Keratinocyte (primary cell): ENCODE measurements at regions not wholly inside any gene's neighbourhood (a gene's known extent, or its start where the extent isn't known, plus 50 kb on each side); places are given as distances from the start of the nearest gene placed in this dataset.

ENCODE experiments used
- DNase-seq: peaks from one replicate; pipeline ENCODE4 v3.0.0-alpha.2; 2011; ENCODE audit warnings: low read depth, missing footprints, low spot score
- FAIRE-seq: peaks from 2 replicates; lab custom pipeline; 2011; peaks lifted over from hg19 to GRCh38; lab: Jason Lieb, UNC
- H2AFZ ChIP-seq: 2 replicates; pipeline ENCODE4 v1.6.0; 2012; ENCODE audit warnings: low read length, control low read depth, inconsistent platforms; ENCODE audit not compliant: control insufficient read depth
- H3K27ac ChIP-seq: 2 replicates; pipeline ENCODE4 v1.5.1; 2011; ENCODE audit warnings: low read length; ENCODE audit not compliant: control insufficient read depth, insufficient read depth
- H3K27me3 ChIP-seq: 3 replicates; pipeline ENCODE4 v1.6.0; 2011; ENCODE audit warnings: low read length; ENCODE audit not compliant: control insufficient read depth, insufficient read depth; ENCODE audit errors: extremely low read depth
- H3K36me3 ChIP-seq, 2 experiments: 2 replicates in 1 of 2; 3 replicates in 1 of 2; pipeline ENCODE4 v1.5.1; 2011; ENCODE audit warnings: low read length in 2 of 2, mild to moderate bottlenecking in 1 of 2; ENCODE audit not compliant: control insufficient read depth in 2 of 2, insufficient read depth in 2 of 2; ENCODE audit errors: extremely low read depth in 1 of 2
- H3K4me1 ChIP-seq: 3 replicates; pipeline ENCODE4 v1.5.1; 2011; ENCODE audit warnings: low read length; ENCODE audit not compliant: control insufficient read depth, insufficient read depth; ENCODE audit errors: extremely low read depth
- H3K4me2 ChIP-seq: 3 replicates; pipeline ENCODE4 v1.6.0; 2011; ENCODE audit warnings: low read depth, low read length; ENCODE audit not compliant: control insufficient read depth, insufficient read depth; ENCODE audit errors: extremely low read depth
- H3K4me3 ChIP-seq, 3 experiments: fragments of 200-600 bp in 1 of 3; sonication (generic) in 1 of 3; 2 replicates in 2 of 3; 3 replicates in 1 of 3; pipeline ENCODE4 v1.5.1; 2011 to 2016; ENCODE audit warnings: low read length in 3 of 3, mild to moderate bottlenecking in 3 of 3, control low read depth in 2 of 3, inconsistent platforms in 1 of 3, low read depth in 1 of 3, mixed read lengths in 1 of 3, mixed run types in 1 of 3, moderate library complexity in 1 of 3; ENCODE audit not compliant: control insufficient read depth in 2 of 3, insufficient read depth in 2 of 3; ENCODE audit errors: extremely low read depth in 1 of 3
- H3K79me2 ChIP-seq: 2 replicates; pipeline ENCODE4 v1.6.0; 2012; ENCODE audit warnings: low read length; ENCODE audit not compliant: control insufficient read depth, insufficient read depth
- H3K9ac ChIP-seq: 3 replicates; pipeline ENCODE4 v1.6.0; 2011; ENCODE audit warnings: low read length; ENCODE audit not compliant: control insufficient read depth, insufficient read depth; ENCODE audit errors: extremely low read depth
- H3K9me1 ChIP-seq: 3 replicates; pipeline ENCODE4 v1.6.0; 2011; ENCODE audit warnings: low read length; ENCODE audit not compliant: control insufficient read depth, insufficient read depth; ENCODE audit errors: extremely low read depth
- H3K9me3 ChIP-seq: 2 replicates; pipeline ENCODE4 v1.5.1; 2012; ENCODE audit warnings: low read depth, low read length; ENCODE audit not compliant: control insufficient read depth
- H4K20me1 ChIP-seq: 3 replicates; pipeline ENCODE4 v1.6.0; 2011; ENCODE audit warnings: low read length; ENCODE audit not compliant: control insufficient read depth, insufficient read depth; ENCODE audit errors: extremely low read depth
- EZH2 ChIP-seq: IDR thresholded peaks from one replicate; pipeline ENCODE4 v1.6.1; 2012; ENCODE audit warnings: inconsistent platforms, mild to moderate bottlenecking, low read length, moderate library complexity
- dilution Hi-C: fragments of 300-500 bp; cut with MboI; formaldehyde crosslinking; loops from one replicate; pipeline ENCODE4 v1.7.0; 2020; ENCODE audit warnings: low sequenced_read_pairs; ENCODE audit not compliant: extremely low pct_ligation_motif_present
- TF ChIP-seq, protein P1 (sequence below), 3 experiments: IDR thresholded peaks in 1 of 3; conservative IDR thresholded peaks in 1 of 3; optimal IDR thresholded peaks in 1 of 3; 2 replicates in 2 of 3; 3 replicates in 1 of 3; pipeline versions ENCODE3 to v1.5.1; 2011; ENCODE audit warnings: low read length in 3 of 3, mild to moderate bottlenecking in 3 of 3, moderate library complexity in 2 of 3, control low read depth in 1 of 3, inconsistent platforms in 1 of 3; ENCODE audit not compliant: insufficient read depth in 2 of 3; ENCODE audit errors: extremely low read depth in 1 of 3

DNA sequence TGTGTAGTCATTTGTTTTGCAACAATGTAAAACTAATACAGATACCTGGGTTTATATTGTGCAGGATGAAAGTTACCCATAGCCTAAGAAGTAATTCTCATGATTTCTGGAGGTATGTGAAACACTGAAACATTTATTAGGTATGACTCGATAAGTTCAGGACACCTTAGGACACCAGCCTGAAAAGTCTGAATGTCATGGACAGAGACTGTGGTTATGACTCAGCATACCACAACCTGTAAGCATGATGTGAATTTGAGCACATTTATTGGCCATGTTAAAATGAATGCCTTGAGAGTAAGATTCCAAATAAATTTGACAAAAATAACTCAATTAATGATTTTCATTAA lies 1471.7 kb upstream of the B3GALT2 start:
- dilution Hi-C loops = no loop called here
- FAIRE-seq = peak; percentile 9

DNA sequence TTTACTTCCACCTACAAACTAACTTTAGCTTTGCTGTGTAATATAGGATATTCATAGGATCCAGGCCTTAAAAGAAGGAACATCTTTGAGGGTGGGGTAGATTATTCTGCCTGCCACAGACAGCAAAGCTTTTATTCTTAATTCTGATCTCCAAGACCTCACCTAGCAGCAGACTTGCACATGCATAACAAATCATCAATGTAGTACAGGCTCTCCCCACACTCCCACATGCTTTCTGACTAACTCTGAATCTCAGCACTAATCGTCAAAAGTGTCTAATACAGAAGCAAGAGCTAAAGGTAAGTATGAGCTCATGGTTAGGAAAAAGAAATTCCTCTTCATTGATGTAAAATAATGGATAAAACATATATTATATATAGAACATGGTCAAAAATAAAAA lies 1468.5 kb upstream of the B3GALT2 start:
- TF ChIP-seq EZH2 = no peak
- TF ChIP-seq, protein P1, sequence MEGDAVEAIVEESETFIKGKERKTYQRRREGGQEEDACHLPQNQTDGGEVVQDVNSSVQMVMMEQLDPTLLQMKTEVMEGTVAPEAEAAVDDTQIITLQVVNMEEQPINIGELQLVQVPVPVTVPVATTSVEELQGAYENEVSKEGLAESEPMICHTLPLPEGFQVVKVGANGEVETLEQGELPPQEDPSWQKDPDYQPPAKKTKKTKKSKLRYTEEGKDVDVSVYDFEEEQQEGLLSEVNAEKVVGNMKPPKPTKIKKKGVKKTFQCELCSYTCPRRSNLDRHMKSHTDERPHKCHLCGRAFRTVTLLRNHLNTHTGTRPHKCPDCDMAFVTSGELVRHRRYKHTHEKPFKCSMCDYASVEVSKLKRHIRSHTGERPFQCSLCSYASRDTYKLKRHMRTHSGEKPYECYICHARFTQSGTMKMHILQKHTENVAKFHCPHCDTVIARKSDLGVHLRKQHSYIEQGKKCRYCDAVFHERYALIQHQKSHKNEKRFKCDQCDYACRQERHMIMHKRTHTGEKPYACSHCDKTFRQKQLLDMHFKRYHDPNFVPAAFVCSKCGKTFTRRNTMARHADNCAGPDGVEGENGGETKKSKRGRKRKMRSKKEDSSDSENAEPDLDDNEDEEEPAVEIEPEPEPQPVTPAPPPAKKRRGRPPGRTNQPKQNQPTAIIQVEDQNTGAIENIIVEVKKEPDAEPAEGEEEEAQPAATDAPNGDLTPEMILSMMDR (optimal IDR thresholded peaks at IDR 0.05 in 1 of 3, IDR thresholded peaks at IDR 0.05 in 1 of 3, conservative IDR thresholded peaks at IDR 0.05 in 1 of 3; ENCODE audit: extremely low read depth in 1 of 3, insufficient read depth in 2 of 3, low read length in 3 of 3) = no peak
- Histone ChIP-seq H3K27ac (no peak overlapping the region), H3K4me1 (no peaks in the 10 kb centered on the region), H4K20me1 (no peaks in the 10 kb centered on the region), H2AFZ (no peak overlapping the region), H3K9ac (no peak overlapping the region), H3K9me1 (no peaks in the 10 kb centered on the region), H3K36me3 (no peaks in the 10 kb centered on the region), H3K4me3 (no peak overlapping the region), H3K27me3 (no peaks in the 10 kb centered on the region), H3K4me2 (no peak overlapping the region), H3K79me2 (no peaks in the 10 kb centered on the region), H3K9me3 (no peaks in the 10 kb centered on the region)
- DNase-seq (no peak), FAIRE-seq (no peak)
- dilution Hi-C loops = no loop called here

More for the DNA sequence above, 1471.7 kb upstream of the B3GALT2 start:
- Histone ChIP-seq H4K20me1 (no peaks in the 10 kb centered on the region), H3K9me3 (no peaks in the 10 kb centered on the region), H3K9me1 (no peaks in the 10 kb centered on the region), H3K4me2 (no peak overlapping the region), H3K36me3 (no peaks in the 10 kb centered on the region), H2AFZ (no peak overlapping the region), H3K27ac (no peak overlapping the region), H3K4me3 (no peak overlapping the region), H3K27me3 (no peaks in the 10 kb centered on the region), H3K9ac (no peak overlapping the region), H3K79me2 (no peaks in the 10 kb centered on the region), H3K4me1 (no peaks in the 10 kb centered on the region)
- DNase-seq = no peak
- TF ChIP-seq EZH2 = no peak
- TF ChIP-seq, protein P1 (optimal IDR thresholded peaks at IDR 0.05 in 1 of 3, IDR thresholded peaks at IDR 0.05 in 1 of 3, conservative IDR thresholded peaks at IDR 0.05 in 1 of 3; ENCODE audit: extremely low read depth in 1 of 3, insufficient read depth in 2 of 3, low read length in 3 of 3) = no peak
